Muscle of leg (tissue), 3 donors: ENCODE measurements at regions not wholly inside any gene's neighbourhood (a gene's known extent, or its start where the extent isn't known, plus 50 kb on each side); places are given as distances from the start of the nearest gene placed in this dataset.
"Not testable (repeated sequence)": the region's sequence is repeated elsewhere in the genome, so short reads cannot be mapped to it uniquely, and the experiment has no call there.

Experiments
- DNase-seq: peaks from one replicate; pipeline ENCODE4 v3.0.0; 2013
- H3K27ac ChIP-seq: one replicate; pipeline ENCODE4 v1.5.1; 2013; ENCODE audit warnings: mild to moderate bottlenecking, low read length, control low read depth
- H3K27me3 ChIP-seq: one replicate; pipeline ENCODE4 v1.6.1; 2013; ENCODE audit warnings: low read length; ENCODE audit not compliant: control insufficient read depth, insufficient read depth
- H3K36me3 ChIP-seq: one replicate; pipeline ENCODE4 v1.6.1; 2013; ENCODE audit warnings: low read length; ENCODE audit not compliant: control insufficient read depth, insufficient read depth
- H3K4me1 ChIP-seq: one replicate; pipeline ENCODE4 v1.6.1; 2013; ENCODE audit warnings: low read length; ENCODE audit not compliant: control insufficient read depth, insufficient read depth
- H3K4me3 ChIP-seq: one replicate; pipeline ENCODE4 v1.5.1; 2013; ENCODE audit warnings: low read length, control low read depth
- H3K9me3 ChIP-seq: replicated peaks from 2 replicates; pipeline ENCODE4 v1.6.1; 2013; ENCODE audit warnings: low read depth, low read length; ENCODE audit not compliant: control insufficient read depth
- whole genome bisulfite sequencing: methylation state at CpG from one replicate; pipeline ENCODE4 v1.1.5; 2013; ENCODE audit warnings: missing lambda C conversion rate; ENCODE audit not compliant: insufficient coverage; 5-methylcytosine and 5-hydroxymethylcytosine counted together

DNA sequence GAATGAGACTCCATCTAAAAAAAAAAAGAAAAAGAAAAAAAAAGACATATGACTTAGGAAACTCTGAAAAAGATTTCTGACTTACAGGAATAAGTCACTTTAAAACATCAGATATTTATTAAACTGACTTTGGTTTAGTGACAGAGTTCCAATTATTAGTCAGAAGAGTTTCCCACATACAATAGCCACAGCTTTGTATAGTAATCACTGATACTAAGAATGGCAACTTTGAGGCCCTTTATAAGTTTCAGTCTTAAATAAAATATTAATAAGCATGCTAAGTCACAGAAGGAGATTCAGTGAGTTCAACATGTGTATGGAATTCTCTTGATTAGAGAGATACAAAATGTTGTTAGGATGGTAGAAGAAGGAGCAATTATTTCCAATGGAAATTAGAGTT, 652.3 kb upstream of the AMOT start:
- no peak overlapping the region for H3K27ac ChIP-seq
- no peaks in the 10 kb centered on the region for H3K4me1 ChIP-seq
- H3K4me3 ChIP-seq = no peak overlapping the region
- no peaks in the 10 kb centered on the region for H3K36me3 ChIP-seq
- H3K27me3 ChIP-seq = peaks cover 2% of the 10 kb centered on the region
- DNase-seq = no peak
- H3K9me3 ChIP-seq = no peaks in the 10 kb centered on the region

DNA sequence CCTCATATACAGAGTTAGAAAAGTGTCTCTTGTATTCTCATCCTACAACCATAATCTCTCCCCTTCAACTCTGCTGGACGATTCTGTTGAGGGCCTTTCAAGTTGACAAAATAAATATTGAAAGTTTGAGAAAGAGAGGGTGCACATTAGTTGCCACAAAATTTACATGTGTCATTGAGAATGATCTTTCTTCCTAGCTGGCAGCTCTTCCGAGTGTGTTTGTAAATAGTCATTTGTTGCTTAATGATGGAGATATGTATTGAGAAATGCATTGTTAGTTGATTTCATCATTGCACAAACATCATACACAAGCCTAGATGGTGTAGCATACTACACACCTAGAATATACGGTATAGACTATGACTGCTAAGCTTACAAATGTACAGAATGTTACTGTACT, 632.8 kb upstream of the AMOT start:
- WGBS = no CpG with 5 or more reads among the region's 3 CpGs
- no peak for DNase-seq
- Histone ChIP-seq H3K4me1 (no peaks in the 10 kb centered on the region), H3K4me3 (no peak overlapping the region), H3K27me3 (peaks cover 2% of the 10 kb centered on the region), H3K36me3 (no peaks in the 10 kb centered on the region), H3K27ac (no peak overlapping the region), H3K9me3 (no peaks in the 10 kb centered on the region)

DNA sequence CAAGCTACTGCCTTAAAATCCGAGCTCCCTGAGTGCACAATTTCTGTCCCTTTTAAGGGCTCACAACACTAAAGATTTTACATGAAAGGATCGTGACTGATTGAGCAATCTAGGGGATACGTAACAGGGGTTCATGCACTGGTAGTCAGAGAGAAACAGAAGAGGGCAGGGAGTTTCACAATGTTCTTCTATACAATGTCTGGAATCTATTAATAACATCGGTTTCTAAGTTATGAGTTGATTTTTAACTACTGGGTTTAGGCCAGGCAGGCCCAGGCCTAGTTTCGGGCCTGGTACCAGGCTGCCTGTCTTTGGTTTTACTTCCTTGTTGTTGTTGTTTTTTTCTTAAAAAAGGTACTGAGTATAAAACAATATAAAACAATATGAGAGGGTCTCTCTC, 632.4 kb upstream of the AMOT start:
- H3K36me3 ChIP-seq, H3K4me3 ChIP-seq, H3K27me3 ChIP-seq, H3K4me1 ChIP-seq, DNase-seq, H3K27ac ChIP-seq, H3K9me3 ChIP-seq: not testable (repeated sequence)
- 71% methylated on average over 1 of the region's 5 CpGs for WGBS

DNA sequence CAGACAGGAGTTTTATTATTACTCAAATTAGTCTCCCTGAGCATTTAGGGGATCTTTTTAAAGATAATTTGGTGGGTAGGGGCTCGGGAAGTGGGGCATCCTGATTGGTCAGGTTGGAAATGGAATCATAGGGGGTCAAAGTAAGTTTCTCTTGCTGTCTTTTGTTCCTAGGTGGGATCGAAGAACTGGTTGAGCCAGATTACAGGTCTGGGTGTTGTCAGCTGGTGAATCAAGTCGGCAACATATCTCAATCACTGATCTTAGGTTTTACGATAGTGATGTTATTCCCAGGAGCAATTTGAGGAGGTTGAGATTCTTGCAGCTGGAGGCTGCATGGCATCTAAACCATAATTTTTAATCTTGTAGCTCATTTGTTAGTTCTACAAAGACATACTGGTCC, 629.5 kb upstream of the AMOT start:
- Histone ChIP-seq H3K27ac (no peak overlapping the region), H3K4me1 (no peaks in the 10 kb centered on the region), H3K27me3 (peaks cover 6% of the 10 kb centered on the region), H3K4me3 (no peak overlapping the region), H3K36me3 (no peaks in the 10 kb centered on the region), H3K9me3 (no peaks in the 10 kb centered on the region)
- no peak for DNase-seq
- WGBS = 36% methylated on average over 2 of the region's 4 CpGs

DNA sequence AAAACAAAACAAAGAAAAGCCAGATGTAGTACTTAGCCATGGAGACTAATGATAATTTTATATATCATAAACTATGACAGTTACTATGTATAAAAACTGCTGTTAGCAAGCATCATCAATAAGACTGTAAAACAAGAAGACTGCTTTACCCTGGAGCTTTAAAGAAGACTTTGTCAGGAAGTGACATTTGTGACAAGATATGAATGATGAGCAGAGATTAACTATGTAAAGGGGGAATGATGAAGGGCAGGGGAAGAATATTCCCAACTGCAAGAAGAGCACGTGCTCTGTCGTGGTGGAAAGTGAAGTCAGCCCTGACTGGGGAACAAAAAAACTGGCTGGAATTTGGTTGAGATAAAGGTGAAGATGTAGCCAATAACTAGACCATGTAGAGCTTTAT, 617.1 kb upstream of the AMOT start:
- H3K9me3 ChIP-seq = no peaks in the 10 kb centered on the region
- no peak overlapping the region for H3K4me3 ChIP-seq
- no peaks in the 10 kb centered on the region for H3K36me3 ChIP-seq
- H3K4me1 ChIP-seq = no peaks in the 10 kb centered on the region
- no peak overlapping the region for H3K27ac ChIP-seq
- 70% methylated on average over 2 of the region's 2 CpGs for WGBS
- DNase-seq = no peak
- peaks cover 4% of the 10 kb centered on the region for H3K27me3 ChIP-seq

DNA sequence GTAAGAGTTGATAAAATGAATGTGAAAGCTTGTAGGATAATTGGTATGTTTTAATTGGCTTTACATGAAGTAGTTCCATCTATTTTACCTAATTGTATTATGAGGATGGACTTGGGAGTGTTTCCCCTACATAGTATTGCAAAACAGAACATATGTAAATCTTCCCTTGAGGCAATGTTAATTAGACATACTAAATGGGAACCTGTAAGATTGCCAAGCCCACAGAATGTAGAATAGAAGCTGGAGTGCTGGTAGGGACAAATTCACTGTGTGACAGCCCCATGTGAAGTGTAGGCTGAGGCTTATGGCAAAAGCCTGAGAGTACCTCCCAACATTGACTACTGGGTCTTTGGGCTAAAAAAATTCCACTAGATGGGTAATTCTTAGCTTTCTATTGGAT, 615.0 kb upstream of the AMOT start:
- no peaks in the 10 kb centered on the region for H3K4me1 ChIP-seq
- no peak overlapping the region for H3K4me3 ChIP-seq
- no peaks in the 10 kb centered on the region for H3K36me3 ChIP-seq
- H3K27ac ChIP-seq = no peak overlapping the region
- no peaks in the 10 kb centered on the region for H3K9me3 ChIP-seq
- no peak for DNase-seq
- H3K27me3 ChIP-seq = peaks cover 3% of the 10 kb centered on the region

DNA sequence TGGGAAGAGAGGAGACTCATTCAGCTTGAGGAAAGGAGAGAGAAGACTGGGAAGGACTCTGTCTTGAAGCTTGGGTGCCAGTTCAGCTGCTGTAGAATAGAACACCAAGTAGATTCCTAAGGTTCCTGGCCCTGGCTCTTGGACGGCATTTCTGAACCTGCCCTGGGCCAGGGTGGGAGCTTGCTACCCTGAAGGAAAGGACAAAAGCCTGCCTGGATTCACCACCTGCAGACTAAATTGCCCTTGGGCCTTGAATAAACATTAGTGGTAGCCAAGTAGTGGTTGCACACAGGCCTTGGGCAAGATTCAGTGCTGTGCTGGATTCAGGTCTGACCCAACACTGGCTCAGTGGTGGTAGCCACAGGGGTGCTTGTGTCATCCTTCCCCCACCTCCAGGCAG, 588.4 kb upstream of the AMOT start:
- Histone ChIP-seq H3K4me1 (no peaks in the 10 kb centered on the region), H3K4me3 (no peak overlapping the region), H3K36me3 (no peaks in the 10 kb centered on the region), H3K9me3 (no peaks in the 10 kb centered on the region), H3K27ac (no peak overlapping the region), H3K27me3 (peaks cover 2% of the 10 kb centered on the region)
- DNase-seq = no peak
- WGBS = 100% methylated on average over 1 of the region's 1 CpG

DNA sequence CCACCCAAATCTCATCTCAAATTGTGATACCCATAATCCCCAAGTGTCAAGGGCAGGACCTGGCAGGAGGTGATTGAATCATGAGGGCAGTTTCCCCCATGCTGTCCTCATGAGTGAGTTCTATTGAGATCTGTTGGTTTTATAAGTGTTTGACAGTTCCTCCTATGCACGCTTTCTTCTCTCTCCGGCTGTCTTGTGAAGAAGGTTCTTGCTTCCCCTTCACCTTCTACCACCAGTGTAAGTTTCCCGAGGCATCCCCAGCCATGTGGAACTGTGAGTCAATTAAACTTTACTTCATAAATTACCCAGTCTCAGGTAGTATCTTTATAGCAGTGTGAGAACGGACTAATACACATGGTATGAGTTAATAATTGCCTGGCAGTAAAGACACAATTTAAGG, 581.7 kb upstream of the AMOT start:
- Histone ChIP-seq H3K27ac (no peak overlapping the region), H3K4me1 (no peaks in the 10 kb centered on the region), H3K36me3 (no peaks in the 10 kb centered on the region), H3K9me3 (no peaks in the 10 kb centered on the region), H3K4me3 (no peak overlapping the region), H3K27me3 (no peaks in the 10 kb centered on the region)
- DNase-seq = no peak
- WGBS = no CpG with 5 or more reads among the region's 4 CpGs

DNA sequence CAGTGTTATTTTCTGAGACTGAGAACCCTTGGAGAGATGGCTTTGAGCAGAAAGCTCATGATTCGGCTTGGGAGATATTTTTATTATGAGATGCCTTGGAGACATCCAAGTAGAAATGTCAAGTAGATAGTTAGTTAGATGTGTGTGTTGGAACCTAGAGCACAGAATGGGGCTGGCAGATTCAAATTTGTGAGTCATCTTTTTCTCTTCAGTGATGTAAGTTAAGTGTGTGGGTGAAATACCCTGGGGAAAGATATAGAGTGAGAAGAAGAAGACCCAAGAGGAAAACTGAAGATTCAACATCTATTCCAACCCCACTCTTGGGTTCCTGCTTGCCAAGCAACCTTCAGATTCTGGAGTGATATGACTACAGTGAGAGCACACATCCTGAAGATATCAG, 580.8 kb upstream of the AMOT start:
- no peaks in the 10 kb centered on the region for H3K9me3 ChIP-seq
- H3K4me3 ChIP-seq = no peak overlapping the region
- no peaks in the 10 kb centered on the region for H3K4me1 ChIP-seq
- no peaks in the 10 kb centered on the region for H3K27me3 ChIP-seq
- DNase-seq = no peak
- no peak overlapping the region for H3K27ac ChIP-seq
- WGBS = 88% methylated on average over 1 of the region's 1 CpG
- H3K36me3 ChIP-seq = no peaks in the 10 kb centered on the region

DNA sequence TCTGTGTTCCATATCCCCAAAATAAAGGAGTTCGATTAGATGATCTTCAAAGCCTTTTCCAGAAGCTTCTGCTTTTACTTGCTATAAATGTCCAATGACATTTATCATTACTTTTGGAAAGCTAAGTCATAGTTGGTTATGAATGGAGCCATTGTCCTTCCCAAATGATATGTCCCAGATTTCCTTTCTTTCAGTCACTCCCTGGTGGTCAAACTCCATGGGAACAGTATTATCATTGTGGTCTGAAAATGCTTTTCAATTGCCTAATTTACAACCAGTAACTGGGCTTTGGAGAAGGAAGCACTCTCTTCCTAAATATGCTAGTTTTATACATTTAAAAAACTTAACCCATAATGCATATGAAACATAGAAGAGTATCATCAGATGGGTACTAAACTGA, 571.5 kb upstream of the AMOT start:
- no peaks in the 10 kb centered on the region for H3K36me3 ChIP-seq
- no CpG with 5 or more reads among the region's 1 CpG for WGBS
- no peak overlapping the region for H3K4me3 ChIP-seq
- H3K27ac ChIP-seq = no peak overlapping the region
- peaks cover 10% of the 10 kb centered on the region for H3K27me3 ChIP-seq
- H3K9me3 ChIP-seq = no peaks in the 10 kb centered on the region
- H3K4me1 ChIP-seq = no peaks in the 10 kb centered on the region
- no peak for DNase-seq

DNA sequence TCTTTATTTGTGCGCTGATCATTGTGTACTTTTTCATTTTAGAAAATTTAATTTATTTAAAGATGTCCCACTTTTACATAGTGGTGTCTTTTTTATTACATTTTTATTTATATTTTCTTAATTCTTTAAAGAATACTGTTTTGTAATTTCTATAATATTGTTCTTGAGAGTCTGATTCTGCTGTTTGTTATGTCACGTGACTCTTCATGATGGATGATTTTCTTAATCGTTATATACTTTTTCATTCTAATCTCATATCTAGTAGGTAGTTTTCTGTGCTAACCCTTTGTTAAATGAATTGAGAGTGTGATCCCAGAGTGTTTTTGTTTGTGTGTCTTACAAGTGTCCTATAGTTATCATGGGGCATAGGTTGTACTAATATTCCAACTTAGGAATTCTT, 568.2 kb upstream of the AMOT start:
- no peaks in the 10 kb centered on the region for H3K4me1 ChIP-seq
- no peaks in the 10 kb centered on the region for H3K9me3 ChIP-seq
- no peaks in the 10 kb centered on the region for H3K36me3 ChIP-seq
- DNase-seq = no peak
- peaks cover under 1% of the 10 kb centered on the region for H3K27me3 ChIP-seq
- no peak overlapping the region for H3K4me3 ChIP-seq
- WGBS = no CpG with 5 or more reads among the region's 3 CpGs
- H3K27ac ChIP-seq = no peak overlapping the region
